Lower leg skin (tissue), 3 donors: ENCODE measurements at regions not wholly inside any gene's neighbourhood (a gene's known extent, or its start where the extent isn't known, plus 50 kb on each side); places are given as distances from the start of the nearest gene placed in this dataset.

Experiments
- CTCF ChIP-seq, 3 donors: fragments of 450-650 bp; IDR thresholded peaks; one replicate each; pipeline ENCODE4 v1.5.1; 2016; ENCODE audit warnings: antibody characterized with exemption in 3 of 3, mild to moderate bottlenecking in 3 of 3, moderate library complexity in 2 of 3
- POLR2A ChIP-seq, 2 donors: fragments of 450-650 bp; IDR thresholded peaks; one replicate each; pipeline ENCODE4 v1.6.1; 2016 to 2017; ENCODE audit warnings: antibody characterized with exemption in 2 of 2, mild to moderate bottlenecking in 1 of 2, moderate library complexity in 1 of 2

- TF ChIP-seq POLR2A (IDR thresholded peaks at IDR 0.05) (no peak), CTCF (IDR thresholded peaks at IDR 0.05) (no peak)
These were observed 143.4 kb upstream of the SOX4 start for GRCh38 chr6:21450149-21450548.
